ENCODE measurements at regions not wholly inside any gene's neighbourhood (a gene's known extent, or its start where the extent isn't known, plus 50 kb on each side); places are given as distances from the start of the nearest gene placed in this dataset.

DNA sequence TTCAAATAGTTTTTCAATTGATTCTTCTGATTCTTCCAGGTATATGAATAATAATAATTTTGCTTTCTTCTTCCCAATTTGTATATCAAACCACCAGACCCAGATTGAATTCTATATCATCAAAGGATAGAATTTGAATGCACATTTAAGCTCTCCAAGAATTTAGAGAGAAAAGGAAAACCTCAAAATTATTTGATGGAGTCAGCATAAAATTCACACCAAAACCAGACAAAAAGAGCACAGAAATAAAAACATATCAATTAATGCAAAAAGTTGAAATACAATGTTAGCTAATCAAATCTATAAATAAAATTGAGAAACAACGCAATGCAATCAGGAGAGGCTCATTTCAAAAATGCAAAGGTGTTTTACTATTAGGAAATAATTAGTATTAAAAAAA is 248.0 kb upstream of the HS6ST1 start:
- no peaks in the 10 kb centered on the region for H3K79me2 ChIP-seq (ENCODE audit: control insufficient read depth, insufficient read depth, low read length)
- FAIRE-seq (no peak), DNase-seq (ENCODE audit: low read depth, low spot score) (no peak)
- H2AFZ ChIP-seq (ENCODE audit: control insufficient read depth, low read length): no peak overlapping the region
- no peaks in the 10 kb centered on the region for H3K9me1 ChIP-seq (ENCODE audit: control insufficient read depth, extremely low read depth, insufficient read depth, low read length)
- H3K36me3 ChIP-seq (ENCODE audit: control insufficient read depth in 2 of 2, extremely low read depth in 1 of 2, insufficient read depth in 2 of 2, low read length in 2 of 2): no peaks in the 10 kb centered on the region
- H4K20me1 ChIP-seq (ENCODE audit: control insufficient read depth, extremely low read depth, insufficient read depth, low read length): no peaks in the 10 kb centered on the region
- no peak overlapping the region for H3K4me3 ChIP-seq (ENCODE audit: control insufficient read depth in 2 of 3, extremely low read depth in 1 of 3, insufficient read depth in 2 of 3, low read depth in 1 of 3, low read length in 3 of 3)
- no peaks in the 10 kb centered on the region for H3K9me3 ChIP-seq (ENCODE audit: control insufficient read depth, low read depth, low read length)
- H3K4me1 ChIP-seq (ENCODE audit: control insufficient read depth, extremely low read depth, insufficient read depth, low read length): no peaks in the 10 kb centered on the region
- no peaks in the 10 kb centered on the region for H3K27me3 ChIP-seq (ENCODE audit: control insufficient read depth, extremely low read depth, insufficient read depth, low read length)
- H3K9ac ChIP-seq (ENCODE audit: control insufficient read depth, extremely low read depth, insufficient read depth, low read length): no peak overlapping the region
- dilution Hi-C loops (cut with MboI; ENCODE audit: extremely low pct_ligation_motif_present, low sequenced_read_pairs): no loop called here
- H3K4me2 ChIP-seq (ENCODE audit: control insufficient read depth, extremely low read depth, insufficient read depth, low read depth, low read length): no peak overlapping the region
- no peak overlapping the region for H3K27ac ChIP-seq (ENCODE audit: control insufficient read depth, insufficient read depth, low read length)
- no peak for TF ChIP-seq EZH2 (IDR thresholded peaks at IDR 0.05; ENCODE audit: low read length)
- TF ChIP-seq, protein P1, sequence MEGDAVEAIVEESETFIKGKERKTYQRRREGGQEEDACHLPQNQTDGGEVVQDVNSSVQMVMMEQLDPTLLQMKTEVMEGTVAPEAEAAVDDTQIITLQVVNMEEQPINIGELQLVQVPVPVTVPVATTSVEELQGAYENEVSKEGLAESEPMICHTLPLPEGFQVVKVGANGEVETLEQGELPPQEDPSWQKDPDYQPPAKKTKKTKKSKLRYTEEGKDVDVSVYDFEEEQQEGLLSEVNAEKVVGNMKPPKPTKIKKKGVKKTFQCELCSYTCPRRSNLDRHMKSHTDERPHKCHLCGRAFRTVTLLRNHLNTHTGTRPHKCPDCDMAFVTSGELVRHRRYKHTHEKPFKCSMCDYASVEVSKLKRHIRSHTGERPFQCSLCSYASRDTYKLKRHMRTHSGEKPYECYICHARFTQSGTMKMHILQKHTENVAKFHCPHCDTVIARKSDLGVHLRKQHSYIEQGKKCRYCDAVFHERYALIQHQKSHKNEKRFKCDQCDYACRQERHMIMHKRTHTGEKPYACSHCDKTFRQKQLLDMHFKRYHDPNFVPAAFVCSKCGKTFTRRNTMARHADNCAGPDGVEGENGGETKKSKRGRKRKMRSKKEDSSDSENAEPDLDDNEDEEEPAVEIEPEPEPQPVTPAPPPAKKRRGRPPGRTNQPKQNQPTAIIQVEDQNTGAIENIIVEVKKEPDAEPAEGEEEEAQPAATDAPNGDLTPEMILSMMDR (optimal IDR thresholded peaks at IDR 0.05 in 1 of 3, IDR thresholded peaks at IDR 0.05 in 1 of 3, conservative IDR thresholded peaks at IDR 0.05 in 1 of 3; ENCODE audit: extremely low read depth in 1 of 3, insufficient read depth in 2 of 3, low read length in 3 of 3): no peak

GRCh38 chr2:128568106-128568505 is 249.4 kb upstream of the HS6ST1 start:
- no peak overlapping the region for H2AFZ ChIP-seq (ENCODE audit: control insufficient read depth, low read length)
- H3K36me3 ChIP-seq (ENCODE audit: control insufficient read depth in 2 of 2, extremely low read depth in 1 of 2, insufficient read depth in 2 of 2, low read length in 2 of 2): no peaks in the 10 kb centered on the region
- no peaks in the 10 kb centered on the region for H3K9me3 ChIP-seq (ENCODE audit: control insufficient read depth, low read depth, low read length)
- H3K4me3 ChIP-seq (ENCODE audit: control insufficient read depth in 2 of 3, extremely low read depth in 1 of 3, insufficient read depth in 2 of 3, low read depth in 1 of 3, low read length in 3 of 3): no peak overlapping the region
- H3K9ac ChIP-seq (ENCODE audit: control insufficient read depth, extremely low read depth, insufficient read depth, low read length): no peak overlapping the region
- FAIRE-seq (no peak), DNase-seq (ENCODE audit: low read depth, low spot score) (no peak)
- TF ChIP-seq, protein P1 (optimal IDR thresholded peaks at IDR 0.05 in 1 of 3, IDR thresholded peaks at IDR 0.05 in 1 of 3, conservative IDR thresholded peaks at IDR 0.05 in 1 of 3; ENCODE audit: extremely low read depth in 1 of 3, insufficient read depth in 2 of 3, low read length in 3 of 3): no peak
- TF ChIP-seq EZH2 (IDR thresholded peaks at IDR 0.05; ENCODE audit: low read length): no peak
- no peaks in the 10 kb centered on the region for H4K20me1 ChIP-seq (ENCODE audit: control insufficient read depth, extremely low read depth, insufficient read depth, low read length)
- H3K79me2 ChIP-seq (ENCODE audit: control insufficient read depth, insufficient read depth, low read length): no peaks in the 10 kb centered on the region
- H3K4me1 ChIP-seq (ENCODE audit: control insufficient read depth, extremely low read depth, insufficient read depth, low read length): no peaks in the 10 kb centered on the region
- H3K27ac ChIP-seq (ENCODE audit: control insufficient read depth, insufficient read depth, low read length): no peak overlapping the region
- H3K9me1 ChIP-seq (ENCODE audit: control insufficient read depth, extremely low read depth, insufficient read depth, low read length): no peaks in the 10 kb centered on the region
- H3K4me2 ChIP-seq (ENCODE audit: control insufficient read depth, extremely low read depth, insufficient read depth, low read depth, low read length): no peak overlapping the region
- no peaks in the 10 kb centered on the region for H3K27me3 ChIP-seq (ENCODE audit: control insufficient read depth, extremely low read depth, insufficient read depth, low read length)
- dilution Hi-C loops (cut with MboI; ENCODE audit: extremely low pct_ligation_motif_present, low sequenced_read_pairs): no loop called here
